Muscle of back (tissue), 3 donors: ENCODE measurements at regions not wholly inside any gene's neighbourhood (a gene's known extent, or its start where the extent isn't known, plus 50 kb on each side); places are given as distances from the start of the nearest gene placed in this dataset.

ENCODE experiments used
- DNase-seq, 3 donors: peaks; one replicate each; pipeline versions ENCODE4 v3.0.0 to v3.0.0-alpha.2; 2013

DNA sequence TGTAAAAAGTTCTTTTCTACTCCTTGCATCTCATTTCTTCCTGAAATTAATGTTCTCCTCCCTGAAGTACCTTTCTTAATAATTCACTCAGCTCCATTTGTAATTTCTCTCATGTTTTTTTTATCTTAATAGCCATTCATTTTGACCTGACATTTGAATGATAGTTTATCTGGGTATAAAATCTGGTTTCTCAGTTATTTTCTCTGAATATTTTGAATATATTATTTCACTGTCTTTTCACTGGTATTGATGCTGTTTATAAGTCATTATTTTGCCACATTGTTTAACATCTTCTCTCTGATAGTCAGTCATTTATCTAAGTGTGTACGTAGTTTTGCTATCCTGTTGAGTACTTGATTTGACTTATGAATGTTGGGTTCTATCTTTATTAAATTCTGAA is 68.8 kb upstream of the ARHGAP18 start:
- no peak for DNase-seq

DNA sequence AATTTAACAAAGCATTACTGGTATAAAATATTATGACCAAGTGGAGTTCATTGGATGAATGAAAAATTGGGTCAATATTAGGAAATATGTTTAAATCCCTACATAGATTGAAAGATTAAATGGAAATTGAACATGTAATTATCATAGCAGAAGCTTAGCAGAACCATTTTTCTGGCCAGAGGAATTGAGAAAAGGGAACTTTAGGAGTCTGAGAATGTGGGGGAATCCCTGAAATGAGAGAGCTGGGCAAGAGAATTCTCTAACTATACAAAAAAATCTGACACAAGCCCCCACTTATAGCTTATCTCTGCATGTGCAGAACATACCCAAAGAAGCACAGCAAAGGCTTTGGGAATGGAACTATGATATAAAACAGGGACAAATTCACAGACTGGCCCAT is 67.4 kb upstream of the ARHGAP18 start:
- no peak for DNase-seq

DNA sequence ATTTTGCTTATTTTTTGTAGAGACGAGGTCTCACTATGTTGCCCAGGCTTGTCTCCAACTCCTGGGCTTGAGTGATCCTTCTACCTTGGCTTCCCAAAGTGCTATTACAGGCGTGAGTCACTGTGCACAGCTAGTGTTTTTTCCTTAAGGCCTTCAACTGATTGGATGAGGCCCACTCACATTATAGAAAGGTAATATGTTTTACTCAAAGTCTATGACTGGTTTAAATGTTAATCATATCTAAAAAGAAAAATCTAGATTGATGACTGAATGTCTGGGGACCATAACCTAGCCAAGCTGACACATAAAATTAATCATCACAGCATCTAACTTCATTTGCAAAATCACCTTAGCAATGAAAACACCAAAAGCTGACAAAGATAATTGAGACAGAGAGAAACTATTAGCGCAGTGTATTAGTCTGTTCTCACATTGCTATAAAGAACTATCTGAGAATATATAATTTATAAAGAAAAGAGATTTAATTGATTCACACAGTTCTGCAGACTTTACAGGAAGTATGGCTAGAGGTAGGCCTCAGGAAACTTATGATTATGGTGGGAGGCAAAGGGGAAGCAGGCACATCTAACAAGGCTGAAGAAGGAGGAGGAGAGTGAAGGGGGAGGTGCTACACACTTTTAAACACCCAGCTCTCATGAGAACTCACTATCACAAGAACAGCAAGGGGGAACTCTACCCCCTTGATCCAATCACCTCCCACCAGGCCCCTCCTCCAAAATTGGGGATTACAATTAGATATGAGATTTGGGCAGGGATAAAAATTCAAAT is 66.8 kb upstream of the ARHGAP18 start:
- no peak for DNase-seq

DNA sequence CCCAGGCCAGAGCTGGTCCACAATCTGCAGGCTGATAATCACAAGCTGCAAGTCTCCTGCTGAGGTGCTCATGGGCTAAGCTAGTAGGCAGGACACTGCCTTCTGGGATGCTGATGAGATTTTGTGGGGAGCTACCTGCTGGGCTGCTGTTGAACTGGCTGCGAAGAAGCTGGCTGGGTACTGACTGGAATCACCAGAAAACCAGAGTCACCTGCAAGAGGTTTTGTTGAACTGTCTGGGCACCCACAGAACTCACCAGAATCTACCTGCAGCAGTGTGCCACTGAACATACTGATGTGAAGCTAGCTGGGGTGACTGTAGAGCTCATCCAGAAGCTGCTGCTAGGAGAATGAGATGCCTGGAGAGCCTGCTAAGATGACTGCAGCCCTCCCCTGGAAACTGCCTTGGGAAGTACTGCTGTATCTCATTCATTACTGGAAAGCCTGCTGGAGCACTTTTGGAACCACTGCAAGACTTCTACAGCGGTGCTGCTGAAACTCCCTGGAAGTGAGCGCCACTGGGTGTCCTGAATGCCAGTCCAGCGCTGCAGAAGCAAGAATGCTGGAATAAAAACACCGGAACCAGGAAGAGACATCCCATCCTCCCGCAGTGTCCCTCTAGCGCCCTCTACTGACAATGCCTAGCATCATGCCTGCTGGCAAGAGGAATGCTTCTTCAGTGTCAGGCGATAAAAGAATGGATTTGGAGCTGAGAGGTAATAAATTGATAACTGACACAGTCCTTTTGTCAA is 64.9 kb upstream of the ARHGAP18 start:
- peak; percentile 74 to 84 (median 75) for DNase-seq

DNA sequence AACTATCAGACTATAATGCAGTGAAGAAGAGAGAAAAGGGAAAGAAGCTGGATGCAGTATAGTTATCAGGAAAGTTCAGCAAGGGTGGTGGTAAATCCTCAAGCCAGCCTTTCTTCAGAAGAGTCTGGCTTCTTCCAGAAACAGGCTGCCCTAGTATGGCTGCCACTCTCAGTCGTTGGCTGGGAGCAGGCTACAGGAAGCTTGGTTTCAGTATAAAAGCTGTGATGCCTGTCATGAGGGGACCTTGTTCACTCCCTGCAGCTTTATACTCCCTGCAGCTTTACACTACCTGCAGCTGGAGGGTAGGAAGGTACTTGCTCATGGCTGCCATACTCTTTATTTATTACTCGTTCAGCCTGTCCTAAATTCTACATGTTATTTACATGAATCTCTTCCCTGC is 63.3 kb upstream of the ARHGAP18 start:
- no peak for DNase-seq

DNA sequence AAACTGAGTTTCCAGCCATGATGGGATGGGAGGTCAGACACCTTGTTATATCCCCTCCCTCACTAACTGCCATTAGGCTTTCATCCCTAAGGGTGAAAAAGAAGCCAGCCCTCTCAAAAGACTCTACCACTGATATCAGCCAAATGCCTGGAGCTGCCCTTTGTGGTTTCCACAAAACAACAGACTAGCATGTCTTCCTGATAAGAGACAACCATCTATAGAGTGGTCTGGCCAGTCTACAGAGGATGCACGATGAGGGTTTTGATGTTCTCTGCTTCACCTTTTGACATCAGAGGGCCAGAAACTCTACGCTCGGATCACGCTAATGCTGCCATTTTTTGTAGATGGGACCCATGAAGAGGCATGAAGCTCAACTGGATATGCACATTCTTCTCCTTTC is 61.7 kb upstream of the ARHGAP18 start:
- DNase-seq: no peak

DNA sequence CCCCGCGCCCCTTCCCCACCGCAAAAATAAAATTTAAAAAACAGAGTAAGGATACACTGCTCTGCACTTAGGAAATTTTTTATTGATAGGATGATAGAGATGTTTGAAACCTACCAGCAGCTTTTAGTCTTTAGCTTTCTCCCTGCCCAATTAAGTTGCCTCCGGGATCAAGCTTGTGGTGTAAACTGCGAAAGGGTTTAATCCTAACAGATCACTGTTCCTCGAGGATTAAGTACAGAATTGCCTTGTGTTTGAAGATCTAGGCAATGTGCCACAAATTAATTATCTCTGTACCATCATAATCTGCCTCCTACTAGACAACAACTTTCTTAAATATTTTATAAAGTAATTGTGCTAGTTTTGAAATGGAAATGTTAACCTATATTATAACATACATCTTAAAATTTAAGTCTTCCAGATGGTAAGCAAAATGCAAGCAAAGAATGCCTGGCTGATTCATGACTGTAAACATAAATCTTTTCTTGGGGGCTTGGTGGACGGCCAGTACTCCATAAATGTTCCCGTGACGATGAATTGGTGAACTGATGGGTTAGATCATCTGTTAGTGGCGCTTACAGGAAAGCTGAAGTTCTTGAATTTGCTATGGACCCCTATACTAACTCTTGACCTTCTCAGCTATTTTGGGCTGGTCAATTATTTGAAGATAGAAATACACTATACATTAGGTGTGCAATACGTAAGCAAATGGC is 58.0 kb upstream of the ARHGAP18 start:
- DNase-seq: no peak

DNA sequence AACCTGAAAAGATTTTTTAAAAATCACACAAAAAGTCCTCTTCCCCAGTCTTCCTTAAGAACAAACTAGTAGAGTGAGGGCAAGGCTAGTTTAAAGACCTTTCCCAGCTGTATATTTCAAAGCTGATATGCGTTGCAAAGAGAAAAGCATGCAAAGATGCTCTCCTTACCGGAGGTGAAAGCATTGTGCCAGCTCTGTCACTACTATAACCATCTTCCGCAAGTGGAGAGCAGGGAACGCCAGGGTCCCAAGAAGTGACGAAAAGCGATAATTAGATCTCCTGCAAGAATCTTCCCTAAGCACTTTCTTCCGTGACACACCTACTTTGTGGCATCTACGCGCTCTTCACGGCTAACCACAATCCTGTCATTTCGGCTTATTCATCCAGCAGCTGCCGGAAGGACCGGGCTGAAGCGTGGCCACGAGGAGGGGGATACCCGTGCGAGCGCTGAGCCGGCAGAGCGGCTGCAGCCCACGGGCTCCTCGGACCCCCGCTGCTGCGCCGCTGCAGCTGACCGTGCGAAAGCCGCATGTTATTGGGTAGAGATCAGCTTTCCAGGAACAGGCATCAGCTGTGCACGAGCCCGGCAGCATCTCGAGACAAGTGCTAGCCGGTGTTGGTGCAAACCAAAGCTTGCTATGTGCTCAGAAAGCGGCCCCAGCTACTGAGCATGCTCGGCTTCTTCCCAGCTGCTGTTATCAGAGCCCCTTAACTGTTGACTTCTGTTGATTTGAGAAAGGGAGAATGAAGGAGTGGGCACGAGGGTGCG is 57.2 kb upstream of the ARHGAP18 start:
- peak; percentile 50 to 86 (median 62) for DNase-seq

DNA sequence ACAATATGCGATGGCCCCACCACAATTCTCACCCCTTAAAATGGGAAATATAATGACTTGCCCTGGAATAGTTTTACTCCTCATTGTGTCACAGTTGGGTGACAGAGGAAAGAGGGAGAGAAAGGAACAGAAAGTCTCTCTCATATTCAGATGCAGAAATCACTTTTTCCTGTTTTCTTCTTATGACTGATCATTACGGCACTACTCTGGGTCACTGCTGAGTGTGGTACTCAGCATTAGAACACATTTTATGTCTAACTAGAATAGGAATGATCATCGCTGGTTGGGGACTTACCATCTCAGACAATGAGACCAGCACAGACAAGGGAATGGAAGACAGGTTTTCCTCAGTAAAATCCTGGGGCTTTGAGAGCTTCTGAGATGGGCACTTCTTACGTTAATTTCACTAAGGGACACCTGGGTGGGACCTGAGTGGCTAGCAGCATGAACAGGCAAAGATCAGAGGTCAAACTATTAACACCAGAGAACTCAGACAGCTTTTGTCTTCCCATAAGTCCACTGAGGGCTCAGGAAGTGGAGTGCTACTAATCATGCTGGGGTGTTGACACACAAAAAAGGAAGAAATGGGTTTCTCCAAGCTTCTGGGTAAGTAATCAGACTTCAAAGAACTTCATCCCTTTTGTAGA is 54.9 kb upstream of the ARHGAP18 start:
- DNase-seq: no peak

DNA sequence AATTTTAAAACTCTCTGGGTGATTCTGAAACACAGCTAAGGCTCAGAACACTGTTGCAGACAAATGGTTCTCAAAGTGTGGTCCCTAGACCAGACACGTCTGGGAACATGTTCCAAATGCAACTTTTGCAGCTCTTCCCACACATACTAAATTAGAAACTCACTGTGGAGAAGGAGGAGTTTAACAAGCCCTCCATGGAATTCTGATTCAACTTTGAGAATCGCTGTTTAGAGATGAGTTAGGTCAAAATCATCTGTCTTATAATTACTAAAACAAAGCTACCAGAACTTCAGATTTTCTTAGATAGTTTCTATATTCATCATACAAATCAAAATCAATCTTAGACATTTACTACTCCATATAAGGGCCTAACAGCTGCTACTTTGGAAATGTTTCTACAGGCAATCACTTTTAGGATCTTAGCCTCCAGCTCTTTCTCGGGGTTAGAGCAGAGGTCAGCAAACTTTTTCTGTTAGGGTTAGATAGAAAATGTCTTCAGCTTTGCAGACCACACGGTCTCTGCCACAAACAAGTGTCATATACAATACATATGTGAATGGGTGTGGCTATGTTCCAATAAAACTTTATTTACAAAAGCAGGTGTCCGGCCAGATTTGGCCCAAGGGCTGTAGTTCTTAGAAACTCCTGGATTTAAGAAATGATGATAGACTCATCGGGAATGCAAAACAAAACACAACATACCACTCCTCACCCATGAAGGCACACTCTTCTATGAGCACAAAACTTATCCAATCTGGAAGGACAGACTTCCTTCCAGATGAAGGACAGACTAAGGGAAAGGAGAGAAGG is 50.0 kb upstream of the ARHGAP18 start:
- DNase-seq: no peak
